ENCODE measurements at regions not wholly inside any gene's neighbourhood (a gene's known extent, or its start where the extent isn't known, plus 50 kb on each side); places are given as distances from the start of the nearest gene placed in this dataset.

DNA sequence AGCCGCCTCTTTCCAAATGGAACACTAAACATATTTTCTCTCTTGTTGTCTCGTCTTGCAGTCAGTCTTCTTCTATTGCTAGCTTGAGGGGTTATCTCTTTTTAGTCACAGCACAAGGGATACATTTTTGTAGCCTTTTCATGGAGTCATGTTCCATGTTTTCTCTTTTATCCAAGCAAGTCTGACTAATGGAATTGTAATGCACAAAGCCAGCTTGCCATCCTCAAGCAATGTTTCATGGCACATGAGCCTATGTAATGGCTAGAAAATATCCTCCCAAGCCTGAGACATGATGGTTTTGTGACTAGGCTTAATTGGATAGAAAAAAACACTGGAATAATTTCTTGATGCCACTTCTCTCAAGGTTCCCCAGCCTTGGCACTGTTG, 414.6 kb upstream of the GOT2 start:
- TF ChIP-seq, protein P1, sequence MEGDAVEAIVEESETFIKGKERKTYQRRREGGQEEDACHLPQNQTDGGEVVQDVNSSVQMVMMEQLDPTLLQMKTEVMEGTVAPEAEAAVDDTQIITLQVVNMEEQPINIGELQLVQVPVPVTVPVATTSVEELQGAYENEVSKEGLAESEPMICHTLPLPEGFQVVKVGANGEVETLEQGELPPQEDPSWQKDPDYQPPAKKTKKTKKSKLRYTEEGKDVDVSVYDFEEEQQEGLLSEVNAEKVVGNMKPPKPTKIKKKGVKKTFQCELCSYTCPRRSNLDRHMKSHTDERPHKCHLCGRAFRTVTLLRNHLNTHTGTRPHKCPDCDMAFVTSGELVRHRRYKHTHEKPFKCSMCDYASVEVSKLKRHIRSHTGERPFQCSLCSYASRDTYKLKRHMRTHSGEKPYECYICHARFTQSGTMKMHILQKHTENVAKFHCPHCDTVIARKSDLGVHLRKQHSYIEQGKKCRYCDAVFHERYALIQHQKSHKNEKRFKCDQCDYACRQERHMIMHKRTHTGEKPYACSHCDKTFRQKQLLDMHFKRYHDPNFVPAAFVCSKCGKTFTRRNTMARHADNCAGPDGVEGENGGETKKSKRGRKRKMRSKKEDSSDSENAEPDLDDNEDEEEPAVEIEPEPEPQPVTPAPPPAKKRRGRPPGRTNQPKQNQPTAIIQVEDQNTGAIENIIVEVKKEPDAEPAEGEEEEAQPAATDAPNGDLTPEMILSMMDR (IDR thresholded peaks at IDR 0.05): no peak
- no peak for TF ChIP-seq POLR2A (IDR thresholded peaks at IDR 0.05)
- DNase-seq: no peak
- H3K27ac ChIP-seq: no peak overlapping the region
- intact Hi-C loops (cut with DNase I; ENCODE audit: low total_unique reads): no loop called here
- H3K4me3 ChIP-seq: no peak overlapping the region
- no peaks in the 10 kb centered on the region for H3K4me1 ChIP-seq
- no peaks in the 10 kb centered on the region for H3K36me3 ChIP-seq
- no peaks in the 10 kb centered on the region for H3K27me3 ChIP-seq
- no peaks in the 10 kb centered on the region for H3K9me3 ChIP-seq

- no peaks in the 10 kb centered on the region for H3K4me1 ChIP-seq
- no peak for DNase-seq
- H3K27ac ChIP-seq: no peak overlapping the region
- H3K9me3 ChIP-seq: no peaks in the 10 kb centered on the region
- intact Hi-C loops (cut with DNase I; ENCODE audit: low total_unique reads): no loop called here
- no peaks in the 10 kb centered on the region for H3K36me3 ChIP-seq
- no peaks in the 10 kb centered on the region for H3K27me3 ChIP-seq
- no peak for TF ChIP-seq POLR2A (IDR thresholded peaks at IDR 0.05)
- TF ChIP-seq, protein P1 (IDR thresholded peaks at IDR 0.05): no peak
- no peak overlapping the region for H3K4me3 ChIP-seq
Observed at GRCh38 chr16:59148056-59148768, 414.1 kb upstream of the GOT2 start.

- H3K27ac ChIP-seq: no peak overlapping the region
Observed at GRCh38 chr16:59146140-59146539, 412.0 kb upstream of the GOT2 start.

DNA sequence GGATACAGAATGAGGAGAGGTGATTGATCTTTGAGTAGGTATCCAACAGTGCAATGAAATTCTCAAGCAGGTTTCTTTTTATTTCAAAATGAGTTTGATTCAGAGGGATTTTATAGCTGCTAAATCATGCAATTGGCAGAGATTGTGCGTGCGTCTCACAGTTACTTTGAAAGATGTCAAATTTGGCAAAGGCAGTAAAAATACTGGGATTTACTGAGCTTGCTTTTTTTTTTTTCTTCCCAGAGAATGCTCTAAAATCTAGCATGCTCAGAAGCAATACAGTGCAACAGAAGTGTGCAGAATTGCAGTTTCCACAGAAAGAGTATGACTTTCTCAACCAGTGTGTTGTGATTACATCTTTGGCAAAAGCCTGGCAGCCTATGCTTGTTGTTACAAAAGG, 410.7 kb upstream of the GOT2 start:
- no peaks in the 10 kb centered on the region for H3K36me3 ChIP-seq
- H3K9me3 ChIP-seq: no peaks in the 10 kb centered on the region
- TF ChIP-seq POLR2A (IDR thresholded peaks at IDR 0.05): no peak
- TF ChIP-seq, protein P1 (IDR thresholded peaks at IDR 0.05): no peak
- H3K4me3 ChIP-seq: no peak overlapping the region
- intact Hi-C loops (cut with DNase I; ENCODE audit: low total_unique reads): no loop called here
- H3K27ac ChIP-seq: no peak overlapping the region
- H3K27me3 ChIP-seq: no peaks in the 10 kb centered on the region
- no peaks in the 10 kb centered on the region for H3K4me1 ChIP-seq
- DNase-seq: no peak

More at GRCh38 chr16:59146140-59146539, 412.0 kb upstream of the GOT2 start:
- Histone ChIP-seq H3K27me3 (no peaks in the 10 kb centered on the region), H3K36me3 (no peaks in the 10 kb centered on the region), H3K4me1 (no peaks in the 10 kb centered on the region), H3K9me3 (no peaks in the 10 kb centered on the region), H3K4me3 (no peak overlapping the region)
- DNase-seq: no peak
- TF ChIP-seq POLR2A (IDR thresholded peaks at IDR 0.05): no peak
- TF ChIP-seq, protein P1 (IDR thresholded peaks at IDR 0.05): no peak
- intact Hi-C loops (cut with DNase I; ENCODE audit: low total_unique reads): no loop called here

GRCh38 chr16:59144326-59144725, 410.2 kb upstream of the GOT2 start:
- TF ChIP-seq, protein P1 (IDR thresholded peaks at IDR 0.05): no peak
- TF ChIP-seq POLR2A (IDR thresholded peaks at IDR 0.05): no peak
- Histone ChIP-seq H3K4me3 (no peak overlapping the region), H3K27me3 (no peaks in the 10 kb centered on the region), H3K27ac (no peak overlapping the region), H3K9me3 (no peaks in the 10 kb centered on the region), H3K36me3 (no peaks in the 10 kb centered on the region), H3K4me1 (no peaks in the 10 kb centered on the region)
- no peak for DNase-seq
- intact Hi-C loops (cut with DNase I; ENCODE audit: low total_unique reads): no loop called here

All from uterus (tissue), 3 donors.